Mammary epithelial cell (primary cell): ENCODE measurements at regions not wholly inside any gene's neighbourhood (a gene's known extent, or its start where the extent isn't known, plus 50 kb on each side); places are given as distances from the start of the nearest gene placed in this dataset.

Source experiments
- EZH2 ChIP-seq: IDR thresholded peaks from 2 replicates; pipeline ENCODE4 v1.6.1; 2012; ENCODE audit warnings: low read length, inconsistent platforms, borderline replicate concordance
- TF ChIP-seq, protein P1 (sequence below), 2 donors: IDR thresholded peaks in 1 of 2; conservative IDR thresholded peaks in 1 of 2; 2 replicates each; pipeline ENCODE4 v1.5.1; 2011 to 2012; ENCODE audit warnings: inconsistent platforms in 2 of 2, low read length in 2 of 2, mild to moderate bottlenecking in 2 of 2, control low read depth in 1 of 2, low read depth in 1 of 2; ENCODE audit not compliant: insufficient read depth in 1 of 2; ENCODE audit errors: extremely low read depth in 1 of 2

DNA sequence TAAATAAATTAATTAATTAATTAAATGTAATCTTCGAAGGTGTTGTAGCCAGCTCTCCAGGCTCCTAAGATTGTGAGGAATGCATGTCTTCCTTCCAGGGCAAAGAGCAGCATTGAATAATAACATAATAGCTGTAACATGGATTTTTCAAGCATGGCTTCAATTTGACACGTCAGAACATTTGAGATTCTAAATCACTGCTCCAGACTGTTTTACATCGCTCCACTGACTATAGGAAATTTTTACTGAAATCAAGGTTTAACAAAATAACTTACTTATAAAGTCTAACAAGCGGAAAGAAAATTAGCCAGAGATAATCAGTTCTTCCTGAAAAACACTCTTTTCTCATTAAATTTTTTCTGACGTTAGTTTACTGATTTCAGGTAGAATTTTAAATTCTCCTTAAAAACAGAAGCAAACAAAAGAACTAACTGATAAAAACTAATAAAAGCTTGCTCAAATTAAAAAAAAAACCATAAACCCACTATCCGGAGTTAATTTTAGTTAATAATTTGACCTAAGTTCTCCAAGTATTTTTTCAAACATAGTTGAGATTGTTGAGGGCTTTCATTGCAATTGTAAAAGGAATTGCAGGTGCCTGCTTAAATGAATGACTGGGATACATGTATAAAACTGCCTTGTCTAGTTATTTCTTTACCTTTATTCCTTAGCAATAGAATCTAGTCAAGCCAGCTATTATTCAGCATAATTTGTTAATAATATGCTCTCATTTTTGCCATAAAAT is 51.2 kb upstream of the SGCE start:
- TF ChIP-seq, protein P1, sequence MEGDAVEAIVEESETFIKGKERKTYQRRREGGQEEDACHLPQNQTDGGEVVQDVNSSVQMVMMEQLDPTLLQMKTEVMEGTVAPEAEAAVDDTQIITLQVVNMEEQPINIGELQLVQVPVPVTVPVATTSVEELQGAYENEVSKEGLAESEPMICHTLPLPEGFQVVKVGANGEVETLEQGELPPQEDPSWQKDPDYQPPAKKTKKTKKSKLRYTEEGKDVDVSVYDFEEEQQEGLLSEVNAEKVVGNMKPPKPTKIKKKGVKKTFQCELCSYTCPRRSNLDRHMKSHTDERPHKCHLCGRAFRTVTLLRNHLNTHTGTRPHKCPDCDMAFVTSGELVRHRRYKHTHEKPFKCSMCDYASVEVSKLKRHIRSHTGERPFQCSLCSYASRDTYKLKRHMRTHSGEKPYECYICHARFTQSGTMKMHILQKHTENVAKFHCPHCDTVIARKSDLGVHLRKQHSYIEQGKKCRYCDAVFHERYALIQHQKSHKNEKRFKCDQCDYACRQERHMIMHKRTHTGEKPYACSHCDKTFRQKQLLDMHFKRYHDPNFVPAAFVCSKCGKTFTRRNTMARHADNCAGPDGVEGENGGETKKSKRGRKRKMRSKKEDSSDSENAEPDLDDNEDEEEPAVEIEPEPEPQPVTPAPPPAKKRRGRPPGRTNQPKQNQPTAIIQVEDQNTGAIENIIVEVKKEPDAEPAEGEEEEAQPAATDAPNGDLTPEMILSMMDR (conservative IDR thresholded peaks at IDR 0.05 in 1 of 2, IDR thresholded peaks at IDR 0.05 in 1 of 2; ENCODE audit: extremely low read depth in 1 of 2, insufficient read depth in 1 of 2, low read depth in 1 of 2, low read length in 2 of 2): no peak
- no peak for TF ChIP-seq EZH2
